WERI-Rb-1 (cell line): ENCODE measurements at regions not wholly inside any gene's neighbourhood (a gene's known extent, or its start where the extent isn't known, plus 50 kb on each side); places are given as distances from the start of the nearest gene placed in this dataset.

Experiments used
- DNase-seq: peaks from one replicate; pipeline ENCODE4 v3.0.0-alpha.2; 2020
- H3K27ac ChIP-seq: fragments of 250-450 bp; sonication (Bioruptor Pico); 2 replicates; pipeline ENCODE4 v1.5.1; 2020; ENCODE audit warnings: mild to moderate bottlenecking, moderate library complexity
- H3K27me3 ChIP-seq: fragments of 250-450 bp; sonication (Bioruptor Pico); 2 replicates; pipeline ENCODE4 v1.5.1; 2021; ENCODE audit warnings: mild to moderate bottlenecking, low read depth, moderate library complexity; ENCODE audit not compliant: insufficient read depth, severe bottlenecking
- H3K36me3 ChIP-seq: fragments of 250-450 bp; sonication (Bioruptor Pico); 2 replicates; pipeline ENCODE4 v1.5.1; 2020; ENCODE audit warnings: mild to moderate bottlenecking, moderate library complexity
- H3K4me3 ChIP-seq: 2 replicates; pipeline ENCODE4 v1.5.1; 2011; ENCODE audit warnings: low read depth, mild to moderate bottlenecking, control low read depth, low read length
- H3K9me3 ChIP-seq: fragments of 250-450 bp; sonication (Bioruptor Pico); 2 replicates; pipeline ENCODE4 v1.5.1; 2021; ENCODE audit warnings: mild to moderate bottlenecking, moderate library complexity; ENCODE audit not compliant: severe bottlenecking
- CTCF ChIP-seq: IDR thresholded peaks from 2 replicates; pipeline ENCODE4 v1.5.1; 2011; ENCODE audit warnings: low read depth, mild to moderate bottlenecking, control low read depth, inconsistent platforms, low read length

GRCh38 chr3:4030624-4031023, 231.4 kb downstream of the LRRN1 start:
- DNase-seq: no peak
- H3K9me3 ChIP-seq: no peaks in the 10 kb centered on the region
- no peak overlapping the region for H3K4me3 ChIP-seq
- H3K27ac ChIP-seq: no peak overlapping the region
- H3K27me3 ChIP-seq: no peaks in the 10 kb centered on the region
- TF ChIP-seq CTCF: no peak
- H3K36me3 ChIP-seq: no peaks in the 10 kb centered on the region

- H3K36me3 ChIP-seq: no peaks in the 10 kb centered on the region
- no peak for DNase-seq
- no peak for TF ChIP-seq CTCF
- no peaks in the 10 kb centered on the region for H3K9me3 ChIP-seq
- H3K27me3 ChIP-seq: no peaks in the 10 kb centered on the region
- no peak overlapping the region for H3K27ac ChIP-seq
- no peak overlapping the region for H3K4me3 ChIP-seq
Observed at GRCh38 chr3:4033296-4033695, 234.1 kb downstream of the LRRN1 start.

- Histone ChIP-seq H3K9me3 (no peaks in the 10 kb centered on the region), H3K4me3 (no peak overlapping the region), H3K27me3 (no peaks in the 10 kb centered on the region), H3K36me3 (no peaks in the 10 kb centered on the region), H3K27ac (no peak overlapping the region)
- DNase-seq: no peak
- TF ChIP-seq CTCF: no peak
Observed at GRCh38 chr3:4036046-4036445, 236.8 kb downstream of the LRRN1 start.

- H3K27ac ChIP-seq: no peak overlapping the region
- TF ChIP-seq CTCF: no peak
- no peaks in the 10 kb centered on the region for H3K36me3 ChIP-seq
- H3K27me3 ChIP-seq: no peaks in the 10 kb centered on the region
- H3K4me3 ChIP-seq: no peak overlapping the region
- H3K9me3 ChIP-seq: no peaks in the 10 kb centered on the region
- no peak for DNase-seq
Observed at GRCh38 chr3:4038351-4038750, 239.1 kb downstream of the LRRN1 start.

GRCh38 chr3:4042070-4042469, 242.8 kb downstream of the LRRN1 start:
- Histone ChIP-seq H3K4me3 (no peak overlapping the region), H3K36me3 (no peaks in the 10 kb centered on the region), H3K27me3 (no peaks in the 10 kb centered on the region), H3K9me3 (no peaks in the 10 kb centered on the region), H3K27ac (no peak overlapping the region)
- no peak for TF ChIP-seq CTCF
- DNase-seq: no peak

GRCh38 chr3:4042869-4043268, 243.6 kb downstream of the LRRN1 start:
- no peaks in the 10 kb centered on the region for H3K9me3 ChIP-seq
- no peak overlapping the region for H3K27ac ChIP-seq
- no peak for DNase-seq
- TF ChIP-seq CTCF: no peak
- no peaks in the 10 kb centered on the region for H3K36me3 ChIP-seq
- H3K27me3 ChIP-seq: no peaks in the 10 kb centered on the region
- H3K4me3 ChIP-seq: no peak overlapping the region
